ACC112 (cell line): ENCODE measurements at regions not wholly inside any gene's neighbourhood (a gene's known extent, or its start where the extent isn't known, plus 50 kb on each side); places are given as distances from the start of the nearest gene placed in this dataset.

ENCODE experiments used
- H2AFZ ChIP-seq: fragments of 200-600 bp; sonication (generic); one replicate; pipeline ENCODE4 v1.6.0; 2017; ENCODE audit warnings: antibody characterized with exemption, low read length; ENCODE audit not compliant: unreplicated experiment
- H3K27ac ChIP-seq: fragments of 200-600 bp; sonication (generic); 2 replicates; pipeline ENCODE4 v1.5.1; 2014; ENCODE audit warnings: low read depth, mild to moderate bottlenecking, antibody characterized with exemption, low read length, moderate library complexity
- H3K27me3 ChIP-seq: fragments of 200-600 bp; sonication (generic); 2 replicates; pipeline ENCODE4 v1.6.1; 2014; ENCODE audit warnings: mild to moderate bottlenecking, antibody characterized with exemption, low read length, moderate library complexity, mixed read lengths; ENCODE audit not compliant: insufficient read depth
- H3K36me3 ChIP-seq: fragments of 200-600 bp; sonication (generic); 2 replicates; pipeline ENCODE4 v1.6.1; 2016; ENCODE audit warnings: mild to moderate bottlenecking, antibody characterized with exemption, low read length, moderate library complexity, mixed read lengths; ENCODE audit not compliant: insufficient read depth
- H3K4me1 ChIP-seq: fragments of 200-600 bp; sonication (generic); one replicate; pipeline ENCODE4 v1.6.1; 2016; ENCODE audit warnings: low read length, mixed read lengths; ENCODE audit not compliant: insufficient read depth, unreplicated experiment, control insufficient read depth
- H3K4me3 ChIP-seq: fragments of 200-600 bp; sonication (generic); 2 replicates; pipeline ENCODE4 v1.5.1; 2014; ENCODE audit warnings: mild to moderate bottlenecking, low read depth, low read length
- H3K79me2 ChIP-seq: fragments of 200-600 bp; sonication (generic); one replicate; pipeline ENCODE4 v1.6.0; 2016; ENCODE audit warnings: low read length; ENCODE audit not compliant: control insufficient read depth, unreplicated experiment, insufficient read depth

DNA sequence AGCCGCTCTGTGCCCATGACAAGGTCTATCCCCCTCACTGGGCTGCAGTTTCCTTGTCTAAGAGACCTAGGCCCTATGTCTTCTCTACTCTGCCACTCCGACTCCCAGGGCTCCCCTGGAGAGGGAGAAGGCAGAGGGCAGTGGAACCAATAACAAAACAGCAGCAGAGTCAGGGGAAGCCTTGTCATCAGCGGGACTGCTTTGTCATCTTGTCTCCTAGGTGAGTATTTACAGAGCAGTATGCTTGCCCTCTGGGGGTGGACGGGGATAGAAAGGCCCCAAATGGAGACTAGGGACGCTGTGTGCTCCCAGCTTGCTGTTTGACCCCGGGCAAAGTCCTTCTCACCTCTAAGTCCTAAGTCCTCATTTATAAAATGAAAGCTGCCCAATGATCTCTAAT lies 318.5 kb downstream of the CDK5RAP2 start:
- Histone ChIP-seq H3K36me3 (no peaks in the 10 kb centered on the region), H3K27ac (no peak overlapping the region), H3K27me3 (peaks cover 27% of the 10 kb centered on the region), H2AFZ (no peak overlapping the region), H3K4me1 (no peaks in the 10 kb centered on the region), H3K4me3 (no peak overlapping the region), H3K79me2 (no peaks in the 10 kb centered on the region)

DNA sequence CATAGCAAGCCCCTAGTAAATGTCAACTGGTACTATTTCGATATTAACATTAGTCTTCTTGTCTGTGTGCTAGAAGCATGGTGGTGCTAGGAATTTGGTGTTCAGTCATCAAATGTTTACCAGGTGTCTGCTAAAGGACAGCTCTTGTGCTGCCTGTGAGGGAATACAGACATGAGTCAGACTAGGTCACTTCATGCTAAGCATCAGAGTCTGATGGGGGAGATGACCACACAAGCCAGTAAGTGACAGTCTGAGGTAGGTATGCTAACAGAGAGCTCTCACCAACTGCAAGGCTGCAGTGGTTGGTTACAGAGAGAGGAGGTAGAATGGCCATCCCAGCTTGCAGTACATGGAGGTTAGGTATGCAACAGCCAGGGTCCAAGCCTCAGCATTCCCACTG lies 320.9 kb downstream of the CDK5RAP2 start:
- no peak overlapping the region for H3K27ac ChIP-seq
- H2AFZ ChIP-seq, result no peak overlapping the region
- H3K79me2 ChIP-seq, result no peaks in the 10 kb centered on the region
- H3K4me3 ChIP-seq, result no peak overlapping the region
- H3K27me3 ChIP-seq, result peaks cover 26% of the 10 kb centered on the region
- no peaks in the 10 kb centered on the region for H3K4me1 ChIP-seq
- no peaks in the 10 kb centered on the region for H3K36me3 ChIP-seq

- no peak overlapping the region for H2AFZ ChIP-seq
- peaks cover 17% of the 10 kb centered on the region for H3K27me3 ChIP-seq
- H3K4me3 ChIP-seq, result no peak overlapping the region
- H3K27ac ChIP-seq, result no peak overlapping the region
- no peaks in the 10 kb centered on the region for H3K4me1 ChIP-seq
- no peaks in the 10 kb centered on the region for H3K79me2 ChIP-seq
- no peaks in the 10 kb centered on the region for H3K36me3 ChIP-seq
These were observed 321.9 kb downstream of the CDK5RAP2 start for GRCh38 chr9:120258096-120258495.

- H3K27ac ChIP-seq, result no peak overlapping the region
- no peak overlapping the region for H2AFZ ChIP-seq
- H3K4me3 ChIP-seq, result no peak overlapping the region
- H3K36me3 ChIP-seq, result no peaks in the 10 kb centered on the region
- no peaks in the 10 kb centered on the region for H3K4me1 ChIP-seq
- H3K79me2 ChIP-seq, result no peaks in the 10 kb centered on the region
- peaks cover 14% of the 10 kb centered on the region; the same call in 1 of the 2 replicates for H3K27me3 ChIP-seq
These were observed 322.5 kb downstream of the CDK5RAP2 start for GRCh38 chr9:120257483-120257882.

- H3K27me3 ChIP-seq, result peaks cover 14% of the 10 kb centered on the region
- H2AFZ ChIP-seq, result no peak overlapping the region
- no peaks in the 10 kb centered on the region for H3K4me1 ChIP-seq
- no peak overlapping the region for H3K27ac ChIP-seq
- no peak overlapping the region for H3K4me3 ChIP-seq
- no peaks in the 10 kb centered on the region for H3K36me3 ChIP-seq
- H3K79me2 ChIP-seq, result no peaks in the 10 kb centered on the region
These were observed 323.8 kb downstream of the CDK5RAP2 start for GRCh38 chr9:120256146-120256545.

- no peak overlapping the region for H3K4me3 ChIP-seq
- H3K36me3 ChIP-seq, result no peaks in the 10 kb centered on the region
- no peaks in the 10 kb centered on the region for H3K79me2 ChIP-seq
- H3K27me3 ChIP-seq, result no peaks in the 10 kb centered on the region; the same call in 1 of the 2 replicates
- H3K27ac ChIP-seq, result no peak overlapping the region
- H3K4me1 ChIP-seq, result no peaks in the 10 kb centered on the region
- H2AFZ ChIP-seq, result no peak overlapping the region
These were observed 327.7 kb downstream of the CDK5RAP2 start for GRCh38 chr9:120252248-120252647.

DNA sequence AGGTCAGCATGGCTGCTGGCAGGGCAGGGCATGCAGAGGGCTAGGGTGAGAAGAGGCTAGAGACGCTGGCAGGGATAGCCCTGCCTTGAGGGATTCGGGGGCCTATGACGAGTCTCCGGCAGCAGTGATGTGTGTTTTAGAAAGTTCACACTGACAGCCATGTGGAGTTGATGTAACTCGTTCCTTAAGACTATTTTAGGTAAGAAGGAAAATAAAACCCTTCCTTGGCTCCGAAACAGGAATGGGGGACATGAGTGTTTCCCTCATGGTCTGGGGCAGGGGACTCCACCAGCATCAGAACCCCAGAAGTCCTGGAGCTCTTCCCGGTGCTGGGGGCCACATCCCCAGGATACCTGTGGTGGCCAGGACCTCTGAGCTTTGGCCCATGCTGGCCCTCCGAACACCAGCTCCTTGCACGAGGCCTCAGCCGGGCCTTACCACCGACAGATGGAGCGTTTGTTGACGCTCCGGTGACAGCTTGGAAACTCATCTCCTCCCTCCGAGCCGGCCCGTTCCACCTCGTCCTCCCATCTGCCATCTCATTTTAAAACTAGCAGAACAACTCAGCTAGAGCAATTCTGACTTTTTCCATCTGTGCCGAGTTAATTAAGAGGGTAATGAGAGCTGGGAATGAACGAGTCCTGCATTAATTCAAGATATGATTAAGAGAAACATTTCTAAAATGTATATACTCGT lies 337.7 kb downstream of the CDK5RAP2 start:
- no peaks in the 10 kb centered on the region for H3K36me3 ChIP-seq
- H3K4me1 ChIP-seq, result no peaks in the 10 kb centered on the region
- H3K4me3 ChIP-seq, result no peak overlapping the region
- no peak overlapping the region for H3K27ac ChIP-seq
- no peaks in the 10 kb centered on the region for H3K27me3 ChIP-seq
- no peaks in the 10 kb centered on the region for H3K79me2 ChIP-seq
- H2AFZ ChIP-seq, result no peak overlapping the region

DNA sequence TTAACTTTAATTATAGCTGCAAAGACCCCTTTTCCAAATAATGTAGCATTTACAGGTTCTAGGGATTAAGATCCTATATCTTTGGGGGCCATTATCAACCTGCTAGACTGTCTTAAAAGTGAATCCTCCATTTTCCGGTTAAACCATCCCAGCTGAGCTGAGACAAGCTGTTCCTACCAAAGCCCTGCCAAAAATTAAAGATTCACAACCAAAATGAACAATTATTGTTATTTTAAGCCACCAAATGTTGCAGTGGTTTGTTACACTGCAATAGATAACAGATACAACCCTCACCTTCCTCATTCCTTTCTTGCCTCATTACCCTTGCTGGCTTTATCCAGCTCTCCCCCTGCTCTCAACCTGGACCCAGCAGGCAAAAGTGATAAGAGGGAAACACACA lies 343.4 kb downstream of the CDK5RAP2 start:
- Histone ChIP-seq H3K27me3 (no peaks in the 10 kb centered on the region), H3K4me3 (no peak overlapping the region), H3K27ac (no peak overlapping the region), H3K36me3 (no peaks in the 10 kb centered on the region), H2AFZ (no peak overlapping the region), H3K79me2 (no peaks in the 10 kb centered on the region), H3K4me1 (no peaks in the 10 kb centered on the region)

GRCh38 chr9:120235081-120235480 lies 344.9 kb downstream of the CDK5RAP2 start:
- no peaks in the 10 kb centered on the region for H3K36me3 ChIP-seq
- H3K79me2 ChIP-seq, result no peaks in the 10 kb centered on the region
- no peaks in the 10 kb centered on the region for H3K4me1 ChIP-seq
- no peaks in the 10 kb centered on the region for H3K27me3 ChIP-seq
- H2AFZ ChIP-seq, result no peak overlapping the region
- no peak overlapping the region for H3K27ac ChIP-seq
- H3K4me3 ChIP-seq, result no peak overlapping the region

DNA sequence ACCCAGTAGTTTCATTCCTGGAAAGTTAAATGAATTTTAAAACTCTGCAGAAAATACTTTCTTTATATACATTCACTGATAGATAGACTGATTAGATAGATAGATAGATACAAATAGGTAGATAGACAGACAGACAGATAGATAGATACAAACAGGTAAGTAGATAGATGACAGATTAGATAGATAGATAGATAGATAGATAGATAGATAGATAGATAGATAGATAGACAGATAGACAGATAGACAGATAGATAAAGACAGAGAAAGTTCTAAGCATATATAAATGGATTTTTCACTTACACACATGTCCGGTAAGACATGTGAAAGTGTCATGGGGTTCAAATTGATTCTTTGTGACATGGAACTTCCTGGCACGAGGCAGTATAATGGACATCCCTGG lies 349.7 kb downstream of the CDK5RAP2 start:
- Histone ChIP-seq H3K36me3 (no peaks in the 10 kb centered on the region), H2AFZ (no peak overlapping the region), H3K27me3 (peaks cover 11% of the 10 kb centered on the region; the same call in 1 of the 2 replicates), H3K4me1 (no peaks in the 10 kb centered on the region), H3K4me3 (no peak overlapping the region), H3K27ac (no peak overlapping the region), H3K79me2 (no peaks in the 10 kb centered on the region)

GRCh38 chr9:120221844-120222243 lies 358.1 kb downstream of the CDK5RAP2 start:
- H2AFZ ChIP-seq, result no peak overlapping the region
- H3K27ac ChIP-seq, result no peak overlapping the region
- no peak overlapping the region for H3K4me3 ChIP-seq
- H3K27me3 ChIP-seq, result no peaks in the 10 kb centered on the region
- H3K4me1 ChIP-seq, result no peaks in the 10 kb centered on the region
- H3K79me2 ChIP-seq, result no peaks in the 10 kb centered on the region
- no peaks in the 10 kb centered on the region for H3K36me3 ChIP-seq
